H1 (cell line): ENCODE measurements at regions not wholly inside any gene's neighbourhood (a gene's known extent, or its start where the extent isn't known, plus 50 kb on each side); places are given as distances from the start of the nearest gene placed in this dataset.

ENCODE experiments used
- CTCF ChIA-PET: fragments of 300-600 bp; sonication (Branson Sonifier 250); formaldehyde crosslinking; loops from one replicate; lab custom pipeline; 2021; ENCODE audit not compliant: partially characterized antibody; lab: Charles Lee
- POLR2A ChIA-PET: fragments of 300-600 bp; sonication (Branson Sonifier 250); formaldehyde crosslinking; loops from one replicate; lab custom pipeline; 2021; ENCODE audit warnings: inconsistent platforms; ENCODE audit not compliant: partially characterized antibody; lab: Charles Lee
- DNase-seq, 2 experiments: peaks; one replicate each; pipeline versions ENCODE4 v3.0.0 to v3.0.0-alpha.2; 2010 to 2022; ENCODE audit warnings: low spot score in 2 of 2, low read depth in 1 of 2, mixed read lengths in 1 of 2
- FAIRE-seq: peaks from 2 replicates; lab custom pipeline; 2011; peaks lifted over from hg19 to GRCh38; lab: Jason Lieb, UNC
- H2AFZ ChIP-seq: 2 replicates; pipeline ENCODE4 v1.8.1; 2012; ENCODE audit warnings: low read length, inconsistent platforms
- H2AK5ac ChIP-seq: 2 replicates; pipeline ENCODE4 v1.6.1; 2013; ENCODE audit warnings: low read depth, low read length
- H2BK120ac ChIP-seq: replicated peaks from 2 replicates; pipeline ENCODE3; 2013; ENCODE audit warnings: low read depth, low read length, inconsistent platforms
- H2BK12ac ChIP-seq: 2 replicates; pipeline ENCODE4 v1.6.1; 2013; ENCODE audit warnings: low read depth, low read length
- H2BK15ac ChIP-seq: 2 replicates; pipeline ENCODE4 v1.6.1; 2013; ENCODE audit warnings: low read length
- H2BK20ac ChIP-seq: 2 replicates; pipeline ENCODE4 v1.6.1; 2013; ENCODE audit warnings: low read length
- H2BK5ac ChIP-seq: 2 replicates; pipeline ENCODE4 v1.6.1; 2013; ENCODE audit warnings: low read depth, low read length
- H3K14ac ChIP-seq: 2 replicates; pipeline ENCODE4 v1.6.1; 2013; ENCODE audit warnings: inconsistent platforms; ENCODE audit not compliant: insufficient read length
- H3K18ac ChIP-seq: 2 replicates; pipeline ENCODE4 v1.6.1; 2013; ENCODE audit warnings: low read length; ENCODE audit errors: extremely low read depth
- H3K23ac ChIP-seq: 2 replicates; pipeline ENCODE4 v1.6.1; 2013; ENCODE audit warnings: inconsistent platforms; ENCODE audit not compliant: insufficient read length
- H3K23me2 ChIP-seq: 2 replicates; pipeline ENCODE4 v1.6.1; 2013; ENCODE audit warnings: low read depth, low read length
- H3K27ac ChIP-seq: 2 replicates; pipeline ENCODE4 v1.6.1; 2011; ENCODE audit warnings: low read depth, low read length, inconsistent platforms
- H3K27me3 ChIP-seq, 4 experiments: replicated peaks in 1 of 4; 1 replicate in 1 of 4; 2 replicates in 3 of 4; pipeline versions ENCODE4 v1.6.1 to v1.8.1; 2011 to 2013; ENCODE audit warnings: low read length in 3 of 4, mild to moderate bottlenecking in 3 of 4, inconsistent platforms in 2 of 4, mixed read lengths in 2 of 4, moderate library complexity in 1 of 4; ENCODE audit not compliant: control insufficient read depth in 3 of 4, insufficient read depth in 3 of 4; ENCODE audit errors: extremely low read depth in 1 of 4
- H3K36me3 ChIP-seq, 4 experiments: 2 replicates each; pipeline versions ENCODE4 v1.6.1 to v1.8.1; 2011 to 2013; ENCODE audit warnings: mild to moderate bottlenecking in 4 of 4, low read length in 3 of 4, moderate library complexity in 2 of 4, control low read depth in 1 of 4, inconsistent platforms in 1 of 4; ENCODE audit not compliant: insufficient read depth in 4 of 4, control insufficient read depth in 2 of 4
- H3K4ac ChIP-seq: replicated peaks from 2 replicates; pipeline ENCODE3; 2013; ENCODE audit warnings: low read length, low read depth, mixed read lengths, inconsistent platforms; ENCODE audit not compliant: insufficient read length
- H3K4me1 ChIP-seq, 4 experiments: replicated peaks in 1 of 4; 1 replicate in 1 of 4; 2 replicates in 3 of 4; pipeline versions ENCODE4 v1.6.1 to v1.8.1; 2011 to 2013; ENCODE audit warnings: low read length in 3 of 4, inconsistent platforms in 2 of 4, mixed read lengths in 1 of 4; ENCODE audit not compliant: insufficient read depth in 4 of 4, control insufficient read depth in 3 of 4
- H3K4me2 ChIP-seq, 2 experiments: 2 replicates each; pipeline versions ENCODE4 v1.6.1 to v1.8.1; 2011 to 2013; ENCODE audit warnings: low read depth in 2 of 2, low read length in 2 of 2, control low read depth in 1 of 2, inconsistent platforms in 1 of 2, mild to moderate bottlenecking in 1 of 2; ENCODE audit not compliant: insufficient read depth in 1 of 2
- H3K4me3 ChIP-seq, 4 experiments: fragments of 200-600, 300-600 bp in 1 of 4; sonication (generic), shearing (Covaris generic), sonication (Bioruptor Twin) in 1 of 4; 2 replicates each; pipeline versions ENCODE4 v1.5.1 to v1.8.1; 2011 to 2016; ENCODE audit warnings: low read length in 4 of 4, low read depth in 3 of 4, control low read depth in 2 of 4, inconsistent platforms in 2 of 4, mild to moderate bottlenecking in 2 of 4, mixed read lengths in 1 of 4, moderate library complexity in 1 of 4; ENCODE audit not compliant: insufficient read depth in 2 of 4; ENCODE audit errors: extremely low read depth in 1 of 4
- H3K56ac ChIP-seq: replicated peaks from 2 replicates; pipeline ENCODE3; 2013; ENCODE audit warnings: low read depth, mild to moderate bottlenecking, mixed read lengths, low read length, inconsistent platforms; ENCODE audit not compliant: insufficient read length
- H3K79me1 ChIP-seq: 2 replicates; pipeline ENCODE4 v1.6.1; 2013; ENCODE audit warnings: low read depth, low read length, control low read depth
- H3K79me2 ChIP-seq, 2 experiments: 2 replicates each; pipeline versions ENCODE4 v1.6.1 to v1.8.1; 2012 to 2013; ENCODE audit warnings: low read length in 2 of 2, mild to moderate bottlenecking in 2 of 2, inconsistent platforms in 1 of 2; ENCODE audit not compliant: insufficient read depth in 2 of 2, control insufficient read depth in 1 of 2
- H3K9ac ChIP-seq, 4 experiments: replicated peaks in 1 of 4; 1 replicate in 1 of 4; 2 replicates in 3 of 4; pipeline versions ENCODE4 v1.6.1 to v1.8.1; 2011 to 2013; ENCODE audit warnings: low read depth in 3 of 4, low read length in 3 of 4, control low read depth in 2 of 4, mild to moderate bottlenecking in 2 of 4, moderate library complexity in 2 of 4, inconsistent platforms in 1 of 4; ENCODE audit errors: extremely low read depth in 1 of 4
- H3K9me3 ChIP-seq, 2 experiments: 2 replicates each; pipeline versions ENCODE4 v1.6.1 to v1.8.1; 2012 to 2013; ENCODE audit warnings: mild to moderate bottlenecking in 2 of 2, moderate library complexity in 2 of 2, control low read depth in 1 of 2, inconsistent platforms in 1 of 2, low read depth in 1 of 2, low read length in 1 of 2, mixed read lengths in 1 of 2; ENCODE audit not compliant: insufficient read depth in 2 of 2
- H4K20me1 ChIP-seq, 2 experiments: replicated peaks in 1 of 2; 2 replicates each; pipeline versions ENCODE3 to v1.8.1; 2011 to 2013; ENCODE audit warnings: inconsistent platforms in 2 of 2, low read length in 2 of 2, mild to moderate bottlenecking in 1 of 2; ENCODE audit not compliant: insufficient read depth in 2 of 2, control insufficient read depth in 1 of 2
- H4K5ac ChIP-seq: 2 replicates; pipeline ENCODE4 v1.6.1; 2013; ENCODE audit warnings: low read length, low read depth, mixed read lengths, inconsistent platforms; ENCODE audit not compliant: insufficient read length
- H4K8ac ChIP-seq: 2 replicates; pipeline ENCODE4 v1.8.0; 2013; ENCODE audit warnings: mild to moderate bottlenecking, moderate library complexity, low read length, inconsistent platforms; ENCODE audit not compliant: insufficient read depth; ENCODE audit errors: extremely low read depth
- H4K91ac ChIP-seq: replicated peaks from 2 replicates; pipeline ENCODE3; 2013; ENCODE audit warnings: low read length, mixed read lengths, inconsistent platforms; ENCODE audit not compliant: insufficient read length
- ATF2 ChIP-seq: IDR thresholded peaks from 2 replicates; pipeline ENCODE4 v1.6.1; 2012; ENCODE audit warnings: low read length, inconsistent platforms
- CBX5 ChIP-seq: fragments of 300-800, 300-1000 bp; sonication (generic); IDR thresholded peaks from 2 replicates; pipeline ENCODE4 v1.7.1; 2016; ENCODE audit warnings: antibody characterized with exemption, low read length, low read depth
- RXRA ChIP-seq: IDR thresholded peaks from 2 replicates; pipeline ENCODE4 v1.6.1; 2011; ENCODE audit warnings: low read depth, mild to moderate bottlenecking, low read length, moderate library complexity; ENCODE audit not compliant: insufficient read depth
- WGBS, 2 experiments: shearing (Covaris generic) in 1 of 2; methylation state at CpG; one replicate each; pipeline versions ENCODE4 v1.1.6 to v1.1.7; 2013 to 2015; ENCODE audit warnings: low lambda C conversion rate in 2 of 2, mixed read lengths in 2 of 2, inconsistent platforms in 1 of 2, low coverage in 1 of 2, missing lambda C conversion rate in 1 of 2; ENCODE audit not compliant: insufficient replicate concordance in 2 of 2, insufficient coverage in 1 of 2, insufficient read length in 1 of 2; ENCODE audit errors: extremely low coverage in 1 of 2, missing lambda C conversion rate in 1 of 2; 5-methylcytosine and 5-hydroxymethylcytosine counted together

- ChIA-PET POLR2A (no interaction called here), CTCF (interaction anchor here (0.6 to 1.4 kb wide), 5 partner anchors 9 to 621 kb away, joined by 3 to 4 read pairs (median 3); no protein-coding TSS in a partner anchor)
- H2BK12ac ChIP-seq = no peak overlapping the region
- TF ChIP-seq ATF2 = no peak
- TF ChIP-seq CBX5 = no peak
- TF ChIP-seq RXRA = no peak
These were observed 1136.0 kb downstream of the PCDH17 start for GRCh38 chr13:58767566-58767965.

More at GRCh38 chr13:58767566-58767965, 1136.0 kb downstream of the PCDH17 start:
- Histone ChIP-seq H3K9ac (no peak overlapping the region), H3K79me1 (no peaks in the 10 kb centered on the region), H4K5ac (no peak overlapping the region), H2BK15ac (no peak overlapping the region), H2BK120ac (no peak overlapping the region), H3K18ac (no peak overlapping the region), H3K4me2 (no peak overlapping the region), H3K4me3 (no peak overlapping the region), H4K91ac (no peak overlapping the region), H3K36me3 (no peaks in the 10 kb centered on the region), H4K8ac (no peak overlapping the region), H2AK5ac (no peak overlapping the region), H3K23ac (no peak overlapping the region), H3K4me1 (no peaks in the 10 kb centered on the region), H3K27me3 (no peaks in the 10 kb centered on the region), H3K27ac (no peak overlapping the region), H2AFZ (no peak overlapping the region), H3K56ac (no peak overlapping the region), H3K4ac (no peak overlapping the region), H3K9me3 (no peaks in the 10 kb centered on the region), H2BK5ac (no peak overlapping the region), H4K20me1 (no peaks in the 10 kb centered on the region), H3K23me2 (no peaks in the 10 kb centered on the region), H3K79me2 (no peaks in the 10 kb centered on the region), H3K14ac (no peak overlapping the region), H2BK20ac (no peak overlapping the region)
- WGBS, 2 experiments = 98% methylated on average over 2 of the region's 2 CpGs; no CpG with 5 or more reads in 1 of the 2 experiments
- DNase-seq (no peak), FAIRE-seq (no peak)
